DND-41 (cell line): ENCODE measurements at regions not wholly inside any gene's neighbourhood (a gene's known extent, or its start where the extent isn't known, plus 50 kb on each side); places are given as distances from the start of the nearest gene placed in this dataset.

Experiments used
- ATAC-seq: fragments of 200-7000 bp; cut with Tn5 transposase; 3 replicates; pipeline ENCODE4 v1.9.1; 2021; ENCODE audit warnings: low read depth; ENCODE audit not compliant: insufficient read depth
- DNase-seq: peaks from one replicate; pipeline ENCODE4 v3.0.0-alpha.2; 2020
- H2AFZ ChIP-seq: 2 replicates; pipeline ENCODE4 v1.6.0; 2012; ENCODE audit warnings: low read depth, low read length
- H3K27ac ChIP-seq: 2 replicates; pipeline ENCODE4 v1.5.1; 2012; ENCODE audit warnings: low read length, inconsistent platforms
- H3K27me3 ChIP-seq: fragments of 200-600 bp; sonication (generic); 2 replicates; pipeline ENCODE4 v1.6.0; 2012; ENCODE audit warnings: low read length, mild to moderate bottlenecking, inconsistent platforms; ENCODE audit not compliant: insufficient read depth, poor library complexity
- H3K36me3 ChIP-seq: 2 replicates; pipeline ENCODE4 v1.5.1; 2012; ENCODE audit warnings: low read length, inconsistent platforms; ENCODE audit not compliant: insufficient read depth
- H3K4me1 ChIP-seq: 2 replicates; pipeline ENCODE4 v1.5.1; 2012; ENCODE audit warnings: mild to moderate bottlenecking, low read length; ENCODE audit not compliant: insufficient read depth
- H3K4me2 ChIP-seq: 2 replicates; pipeline ENCODE4 v1.6.0; 2012; ENCODE audit warnings: mild to moderate bottlenecking, moderate library complexity, low read length, inconsistent platforms; ENCODE audit not compliant: insufficient read depth
- H3K4me3 ChIP-seq, 2 experiments: fragments of 200-600 bp in 1 of 2; shearing (Covaris generic) in 1 of 2; 2 replicates each; pipeline ENCODE4 v1.5.1; 2012 to 2016; ENCODE audit warnings: inconsistent platforms in 2 of 2, low read length in 2 of 2, mild to moderate bottlenecking in 2 of 2, low read depth in 1 of 2, moderate library complexity in 1 of 2
- H3K79me2 ChIP-seq: 2 replicates; pipeline ENCODE4 v1.6.0; 2012; ENCODE audit warnings: low read length, inconsistent platforms; ENCODE audit not compliant: insufficient read depth
- H3K9ac ChIP-seq: 2 replicates; pipeline ENCODE4 v1.6.0; 2012; ENCODE audit warnings: low read depth, mild to moderate bottlenecking, inconsistent platforms, low read length, moderate library complexity
- H3K9me3 ChIP-seq: 2 replicates; pipeline ENCODE4 v1.5.1; 2012; ENCODE audit warnings: low read length, moderate library complexity, mild to moderate bottlenecking, inconsistent platforms; ENCODE audit not compliant: insufficient read depth, severe bottlenecking
- H4K20me1 ChIP-seq: 2 replicates; pipeline ENCODE4 v1.6.0; 2012; ENCODE audit warnings: low read length; ENCODE audit not compliant: insufficient read depth
- EZH2 ChIP-seq: IDR thresholded peaks from 3 replicates; pipeline ENCODE4 v1.6.1; 2012; ENCODE audit warnings: borderline replicate concordance, low read depth, mild to moderate bottlenecking, moderate library complexity, low read length, inconsistent platforms; ENCODE audit not compliant: severe bottlenecking
- TF ChIP-seq, protein P1 (sequence below): IDR thresholded peaks from 2 replicates; pipeline ENCODE4 v1.5.1; 2012; ENCODE audit warnings: borderline replicate concordance, low read length, moderate library complexity, mild to moderate bottlenecking; ENCODE audit not compliant: poor library complexity, severe bottlenecking; ENCODE audit errors: extremely low read depth

DNA sequence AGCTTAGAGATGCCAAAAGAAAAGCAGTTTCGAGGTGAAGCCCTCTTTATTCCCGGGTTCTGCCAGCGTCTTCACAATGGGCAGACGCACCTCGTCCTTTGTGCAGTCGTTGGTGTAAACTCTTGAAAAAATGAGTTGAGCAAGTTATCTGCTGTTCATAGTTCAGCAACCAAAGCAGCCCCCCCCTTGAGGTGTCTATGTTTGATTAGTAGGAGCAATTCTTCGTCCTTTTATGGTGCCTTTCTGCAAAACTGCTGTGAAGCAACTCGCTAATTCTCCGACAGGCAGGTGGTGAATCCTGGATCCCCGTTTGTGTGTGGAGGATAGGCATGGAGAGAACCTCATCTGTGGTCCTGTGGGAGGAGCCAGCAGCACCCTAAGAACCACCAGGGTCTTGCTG, 234.5 kb downstream of the GLRX3 start:
- Histone ChIP-seq H3K27ac (no peak overlapping the region), H3K4me3 (no peak overlapping the region), H3K36me3 (no peaks in the 10 kb centered on the region), H3K4me1 (no peaks in the 10 kb centered on the region), H3K4me2 (no peak overlapping the region), H3K27me3 (no peaks in the 10 kb centered on the region), H3K9me3 (no peaks in the 10 kb centered on the region), H2AFZ (no peak overlapping the region), H3K9ac (no peak overlapping the region), H4K20me1 (no peaks in the 10 kb centered on the region), H3K79me2 (no peaks in the 10 kb centered on the region)
- DNase-seq: no peak
- ATAC-seq: no peak
- TF ChIP-seq EZH2: no peak
- TF ChIP-seq, protein P1, sequence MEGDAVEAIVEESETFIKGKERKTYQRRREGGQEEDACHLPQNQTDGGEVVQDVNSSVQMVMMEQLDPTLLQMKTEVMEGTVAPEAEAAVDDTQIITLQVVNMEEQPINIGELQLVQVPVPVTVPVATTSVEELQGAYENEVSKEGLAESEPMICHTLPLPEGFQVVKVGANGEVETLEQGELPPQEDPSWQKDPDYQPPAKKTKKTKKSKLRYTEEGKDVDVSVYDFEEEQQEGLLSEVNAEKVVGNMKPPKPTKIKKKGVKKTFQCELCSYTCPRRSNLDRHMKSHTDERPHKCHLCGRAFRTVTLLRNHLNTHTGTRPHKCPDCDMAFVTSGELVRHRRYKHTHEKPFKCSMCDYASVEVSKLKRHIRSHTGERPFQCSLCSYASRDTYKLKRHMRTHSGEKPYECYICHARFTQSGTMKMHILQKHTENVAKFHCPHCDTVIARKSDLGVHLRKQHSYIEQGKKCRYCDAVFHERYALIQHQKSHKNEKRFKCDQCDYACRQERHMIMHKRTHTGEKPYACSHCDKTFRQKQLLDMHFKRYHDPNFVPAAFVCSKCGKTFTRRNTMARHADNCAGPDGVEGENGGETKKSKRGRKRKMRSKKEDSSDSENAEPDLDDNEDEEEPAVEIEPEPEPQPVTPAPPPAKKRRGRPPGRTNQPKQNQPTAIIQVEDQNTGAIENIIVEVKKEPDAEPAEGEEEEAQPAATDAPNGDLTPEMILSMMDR: no peak

DNA sequence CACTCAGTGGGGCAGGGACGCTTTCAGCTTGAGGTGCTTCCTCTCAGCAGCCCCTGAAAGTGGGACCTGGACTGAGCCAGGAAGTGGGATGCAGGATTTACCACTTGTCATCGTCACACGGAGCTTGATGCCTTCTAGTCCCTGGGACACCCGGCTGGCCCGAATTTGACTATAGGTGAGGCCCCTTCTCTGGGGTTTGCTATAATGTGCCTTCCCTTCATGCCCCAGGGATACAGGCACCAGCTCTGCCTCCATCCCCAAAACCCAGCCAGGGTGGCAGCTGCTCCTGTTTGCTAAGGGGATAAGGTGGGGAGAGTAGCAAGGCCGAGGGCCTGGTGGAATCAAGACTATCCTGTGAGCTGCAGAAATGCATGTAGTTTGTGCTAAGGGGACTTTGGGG, 235.0 kb downstream of the GLRX3 start:
- no peaks in the 10 kb centered on the region for H3K9me3 ChIP-seq
- no peaks in the 10 kb centered on the region for H3K4me1 ChIP-seq
- no peaks in the 10 kb centered on the region for H3K27me3 ChIP-seq
- no peak overlapping the region for H3K4me2 ChIP-seq
- no peak for DNase-seq
- no peaks in the 10 kb centered on the region for H3K36me3 ChIP-seq
- H2AFZ ChIP-seq: no peak overlapping the region
- no peak overlapping the region for H3K4me3 ChIP-seq
- ATAC-seq: no peak
- no peak for TF ChIP-seq EZH2
- TF ChIP-seq, protein P1: no peak
- H4K20me1 ChIP-seq: no peaks in the 10 kb centered on the region
- H3K27ac ChIP-seq: no peak overlapping the region
- no peaks in the 10 kb centered on the region for H3K79me2 ChIP-seq
- H3K9ac ChIP-seq: no peak overlapping the region

DNA sequence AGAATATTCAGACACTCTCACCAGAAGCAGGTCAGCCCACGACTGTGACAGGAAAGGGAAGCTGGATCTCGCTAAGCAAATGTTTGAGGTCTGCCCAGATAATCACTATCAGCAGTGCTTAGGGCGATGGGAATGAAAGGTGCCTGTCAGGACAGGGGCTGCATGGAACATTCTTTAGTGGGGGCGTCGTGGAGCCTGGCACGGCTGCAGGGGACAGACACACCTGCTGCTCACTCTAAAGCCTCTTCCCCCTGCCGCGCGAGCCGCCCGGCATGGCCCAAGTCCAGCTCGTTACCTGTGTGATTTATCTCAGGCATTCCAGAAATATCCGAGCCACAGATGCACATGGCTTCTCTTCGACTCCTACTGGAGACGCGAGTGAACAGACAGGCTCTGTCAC, 235.5 kb downstream of the GLRX3 start:
- ATAC-seq (no peak), DNase-seq (no peak)
- no peaks in the 10 kb centered on the region for H3K79me2 ChIP-seq
- no peak overlapping the region for H2AFZ ChIP-seq
- no peak overlapping the region for H3K9ac ChIP-seq
- TF ChIP-seq EZH2: no peak
- TF ChIP-seq, protein P1: no peak
- H3K9me3 ChIP-seq: no peaks in the 10 kb centered on the region
- no peaks in the 10 kb centered on the region for H3K27me3 ChIP-seq
- H3K4me1 ChIP-seq: no peaks in the 10 kb centered on the region
- no peaks in the 10 kb centered on the region for H3K36me3 ChIP-seq
- no peak overlapping the region for H3K27ac ChIP-seq
- no peak overlapping the region for H3K4me3 ChIP-seq
- no peak overlapping the region for H3K4me2 ChIP-seq
- no peaks in the 10 kb centered on the region for H4K20me1 ChIP-seq

DNA sequence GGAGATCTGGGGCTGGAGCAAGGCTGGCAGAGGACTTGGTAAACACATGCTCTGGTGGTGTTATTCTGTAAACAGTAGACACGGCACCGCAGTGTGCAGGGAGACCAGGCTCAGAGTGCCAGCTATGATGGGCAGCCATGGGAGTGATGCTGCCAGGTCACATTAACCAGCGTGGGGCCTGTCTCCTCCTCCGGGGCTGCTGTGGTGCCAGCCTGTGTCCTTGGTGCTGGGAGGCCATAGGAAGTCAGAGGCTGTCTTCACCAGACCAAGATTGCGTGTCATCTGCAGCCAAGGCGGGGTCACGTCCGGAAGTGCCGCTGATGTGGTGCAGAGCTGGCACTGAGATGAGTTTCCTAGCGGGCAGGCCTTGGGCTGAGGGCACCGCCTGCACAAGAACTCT, 236.0 kb downstream of the GLRX3 start:
- no peak for TF ChIP-seq EZH2
- DNase-seq (no peak), ATAC-seq (no peak)
- H3K27me3 ChIP-seq: no peaks in the 10 kb centered on the region
- H3K9ac ChIP-seq: no peak overlapping the region
- H2AFZ ChIP-seq: no peak overlapping the region
- no peaks in the 10 kb centered on the region for H3K4me1 ChIP-seq
- H4K20me1 ChIP-seq: no peaks in the 10 kb centered on the region
- no peaks in the 10 kb centered on the region for H3K36me3 ChIP-seq
- H3K4me3 ChIP-seq: no peak overlapping the region
- no peak overlapping the region for H3K27ac ChIP-seq
- H3K79me2 ChIP-seq: no peaks in the 10 kb centered on the region
- H3K9me3 ChIP-seq: no peaks in the 10 kb centered on the region
- H3K4me2 ChIP-seq: no peak overlapping the region
